ENCODE measurements at regions not wholly inside any gene's neighbourhood (a gene's known extent, or its start where the extent isn't known, plus 50 kb on each side); places are given as distances from the start of the nearest gene placed in this dataset.
"Not testable (repeated sequence)": the region's sequence is repeated elsewhere in the genome, so short reads cannot be mapped to it uniquely, and the experiment has no call there.

DNA sequence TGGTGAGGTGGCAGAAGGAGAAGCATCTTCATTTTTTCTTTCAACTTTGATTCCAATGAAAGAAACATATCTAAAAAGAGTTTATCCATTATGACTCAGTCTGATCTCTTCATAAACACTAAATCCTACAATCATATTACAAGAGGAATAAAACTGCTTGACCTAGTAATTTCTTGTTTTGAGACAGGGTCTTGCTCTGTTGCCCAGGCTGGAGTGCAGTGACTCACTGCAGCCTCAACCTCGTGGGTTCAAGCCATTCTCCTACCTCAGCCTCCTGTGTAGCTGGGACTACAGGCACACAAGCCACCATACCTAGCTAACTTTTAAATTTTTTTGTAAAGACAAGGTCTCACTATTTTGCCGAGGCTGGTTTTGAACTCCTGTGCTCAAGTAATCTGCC is 147.2 kb downstream of the NDUFA12 start:
- no peak for DNase-seq

DNA sequence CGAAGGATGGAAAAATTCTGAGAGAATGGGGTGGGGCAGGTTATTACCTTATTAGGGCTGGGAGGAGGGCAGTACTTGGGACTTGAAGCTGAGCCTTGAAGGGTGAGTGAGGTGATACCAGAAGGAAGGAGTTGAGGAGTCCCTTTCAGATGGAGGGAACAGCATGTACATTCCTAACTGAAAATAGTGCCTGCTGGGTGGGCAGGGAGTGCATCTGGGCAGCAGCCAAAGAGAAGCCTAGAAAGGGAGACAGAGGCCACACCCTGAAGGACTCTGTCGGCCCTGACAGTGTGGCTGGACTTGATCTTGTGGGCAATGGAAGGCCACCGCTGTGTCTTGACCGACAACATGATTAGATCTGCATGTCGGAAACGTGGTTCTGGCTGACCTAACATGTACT is 147.6 kb downstream of the NDUFA12 start:
- DNase-seq, result no peak

DNA sequence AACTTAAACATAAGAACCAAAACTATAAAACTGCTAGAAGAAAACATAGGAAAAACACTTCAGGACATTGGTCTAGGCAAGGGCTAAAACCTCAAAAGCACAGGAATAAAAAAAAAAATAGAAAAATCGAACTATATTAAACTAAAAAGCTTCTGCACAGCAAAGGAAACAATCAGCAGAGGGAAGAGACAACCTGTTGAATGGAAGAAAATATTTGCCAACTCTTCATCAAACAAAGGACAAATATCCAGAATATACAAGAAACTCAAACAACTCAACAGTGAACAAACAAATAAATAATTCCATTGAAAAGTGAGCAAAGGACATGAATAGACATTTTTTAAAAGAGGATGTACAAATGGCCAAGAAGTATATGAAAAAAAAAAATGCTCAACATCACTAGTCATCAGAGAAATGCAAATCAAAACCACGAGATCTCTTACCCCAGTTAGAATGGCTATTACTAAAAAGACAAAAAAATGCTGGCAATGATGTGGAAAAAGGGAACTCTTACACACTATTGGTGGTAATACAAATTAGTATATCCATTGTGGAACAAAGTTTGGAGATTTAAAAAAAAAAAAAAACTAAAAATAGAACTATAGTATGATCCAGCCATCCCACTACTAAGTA is 152.0 kb downstream of the NDUFA12 start:
- DNase-seq, result no peak

DNA sequence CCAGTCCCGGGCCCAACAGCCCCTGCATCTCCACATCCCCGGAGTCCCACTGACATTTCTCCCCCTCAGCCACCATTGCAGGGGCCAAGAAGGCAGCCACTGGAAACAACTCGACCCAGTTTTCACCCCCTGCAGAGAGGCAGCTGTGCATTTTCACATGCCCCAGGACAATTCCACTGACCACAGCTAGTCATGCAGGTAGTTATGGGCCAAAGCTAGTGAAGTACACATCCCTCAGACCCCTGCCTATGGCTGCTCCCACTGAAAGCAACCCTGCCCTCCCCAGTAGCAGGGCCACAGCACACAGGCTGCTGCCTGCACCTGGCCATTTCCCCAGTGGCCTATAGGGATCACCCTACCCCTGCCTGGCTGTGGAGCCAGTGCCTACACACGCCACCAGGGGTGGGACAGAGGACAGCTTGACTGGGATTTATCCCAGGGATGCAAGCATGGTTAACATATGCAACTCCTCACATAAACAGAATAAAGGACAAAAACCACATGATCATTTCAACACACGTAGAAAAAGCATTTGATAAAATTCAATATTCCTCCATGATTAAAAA is 154.0 kb downstream of the NDUFA12 start:
- DNase-seq, result no peak

DNA sequence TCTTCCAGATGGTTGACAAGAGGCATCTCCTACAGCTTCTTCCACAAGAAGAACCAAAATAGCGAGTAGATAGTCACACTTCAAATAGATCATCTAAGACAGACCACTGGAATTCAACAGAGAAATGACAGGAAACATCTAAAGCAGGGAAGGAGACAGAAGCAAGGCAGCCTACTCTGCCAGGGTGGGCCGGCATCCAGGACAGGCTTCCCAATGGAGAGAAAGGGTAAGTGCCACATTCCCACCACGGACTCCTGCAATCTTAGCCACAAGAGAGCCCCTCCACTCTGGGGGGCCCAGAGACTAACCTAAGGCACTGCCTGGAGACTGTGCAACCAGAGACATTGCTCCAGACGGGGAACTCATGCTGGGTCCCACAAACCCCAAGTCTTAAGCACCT is 154.5 kb downstream of the NDUFA12 start:
- DNase-seq, result no peak

DNA sequence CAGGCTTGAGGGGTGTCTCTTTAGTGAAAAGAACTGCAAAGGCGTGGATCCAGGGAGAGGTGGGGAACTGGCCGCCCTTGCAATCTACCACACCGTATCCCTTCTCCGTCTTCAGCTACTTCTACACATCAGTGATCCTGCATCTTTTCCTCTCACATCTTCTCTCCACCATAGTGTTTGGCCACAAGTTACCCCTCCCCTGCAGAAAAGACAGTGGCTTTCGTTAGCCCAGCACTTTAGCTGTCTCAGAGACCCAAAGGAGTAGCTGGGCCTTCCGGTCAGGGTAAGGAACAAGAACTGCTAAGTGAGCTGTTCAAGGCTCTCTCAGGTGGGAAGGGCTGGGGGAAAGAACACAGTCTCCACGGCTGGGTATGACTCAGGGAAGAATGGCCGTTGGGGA is 158.4 kb downstream of the NDUFA12 start:
- DNase-seq, result no peak

DNA sequence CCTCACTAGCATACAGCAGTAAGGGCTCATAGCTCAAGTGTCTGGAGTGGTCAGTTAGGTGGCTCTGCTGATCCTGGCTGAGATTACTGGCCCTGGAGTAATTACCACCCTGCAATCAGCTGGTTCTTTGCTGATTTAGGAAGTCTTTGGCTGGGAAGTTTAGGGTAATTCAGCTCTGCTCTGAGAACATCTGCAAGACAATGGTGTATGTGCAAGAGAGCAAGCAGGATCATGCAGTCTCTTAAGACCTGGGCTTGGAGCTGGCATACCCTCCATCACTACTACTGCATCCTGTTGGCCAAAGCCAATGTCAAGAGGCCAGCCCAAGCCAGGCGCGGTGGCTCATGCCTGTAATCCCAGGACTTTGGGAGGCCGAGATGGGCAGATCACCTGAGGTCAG is 159.0 kb downstream of the NDUFA12 start:
- no peak for DNase-seq

DNA sequence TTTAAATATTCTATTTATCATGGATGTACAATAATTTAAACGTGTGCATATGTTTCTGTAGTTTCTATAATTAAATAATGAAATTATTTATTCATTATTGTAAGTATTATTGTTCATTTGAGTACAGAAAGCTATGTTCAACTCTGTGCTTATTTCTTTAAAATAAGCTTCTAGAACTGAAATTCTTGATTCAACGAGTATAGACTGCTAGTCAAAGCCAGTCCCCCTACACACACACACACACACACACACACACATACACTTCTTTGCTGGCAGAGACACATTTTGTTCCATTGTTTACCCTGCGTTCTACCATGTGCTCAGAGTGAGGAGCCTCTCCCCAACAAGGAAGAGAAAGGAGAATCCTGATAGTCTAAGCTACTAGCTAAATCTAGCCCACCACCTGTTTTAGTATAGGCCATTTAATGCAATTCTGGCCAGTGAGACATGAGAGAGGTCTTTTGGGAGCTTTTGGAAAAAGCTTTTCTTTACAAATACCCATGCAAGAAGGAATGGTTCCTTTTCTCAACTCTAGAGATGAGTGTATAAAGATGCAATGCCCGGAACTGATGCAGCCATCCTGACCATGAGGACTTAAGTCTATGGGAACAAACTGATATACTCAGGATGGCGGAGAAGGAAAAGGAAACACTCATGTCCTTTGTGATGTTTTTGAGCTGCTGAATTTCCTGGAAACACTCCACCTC is 161.4 kb downstream of the NDUFA12 start:
- DNase-seq, result no peak

DNA sequence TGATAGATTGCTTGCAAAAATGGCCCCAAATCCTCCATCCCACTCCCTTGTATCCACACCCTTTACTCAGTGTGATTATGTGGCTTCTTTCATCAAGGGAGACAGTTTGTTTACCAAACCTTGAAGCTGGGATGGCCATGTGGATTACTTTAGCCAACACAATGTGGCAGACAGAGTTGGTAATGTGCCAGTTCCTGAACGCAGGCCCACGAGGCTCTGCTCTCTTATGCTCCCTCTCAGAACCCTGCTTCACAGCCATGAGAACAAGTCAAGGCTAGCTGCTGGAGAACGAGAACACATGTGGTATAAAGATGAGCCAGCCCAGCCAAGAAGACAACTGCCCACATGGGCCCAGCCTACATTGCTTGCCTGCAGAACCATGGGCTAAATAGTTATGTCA is 162.3 kb downstream of the NDUFA12 start:
- DNase-seq, result no peak

DNA sequence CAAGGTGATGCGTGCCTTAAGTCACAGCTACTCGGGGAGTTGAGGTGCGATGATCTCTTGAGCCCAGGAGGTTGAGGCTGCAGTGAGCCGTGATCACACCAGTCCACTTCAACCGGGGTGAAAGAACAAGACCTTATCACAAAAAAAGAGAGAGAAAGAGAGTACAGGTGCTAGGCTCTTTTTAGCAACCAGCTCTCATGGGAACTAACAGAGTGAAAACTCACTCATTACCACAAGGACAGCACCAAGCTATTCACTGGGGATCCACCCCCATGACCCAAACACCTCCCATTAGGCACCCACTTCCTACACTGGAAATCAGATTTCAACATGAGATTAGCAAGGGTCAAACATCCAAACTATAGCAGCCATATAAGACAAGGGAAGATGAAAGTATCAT is 164.2 kb downstream of the NDUFA12 start:
- DNase-seq, result no peak

DNA sequence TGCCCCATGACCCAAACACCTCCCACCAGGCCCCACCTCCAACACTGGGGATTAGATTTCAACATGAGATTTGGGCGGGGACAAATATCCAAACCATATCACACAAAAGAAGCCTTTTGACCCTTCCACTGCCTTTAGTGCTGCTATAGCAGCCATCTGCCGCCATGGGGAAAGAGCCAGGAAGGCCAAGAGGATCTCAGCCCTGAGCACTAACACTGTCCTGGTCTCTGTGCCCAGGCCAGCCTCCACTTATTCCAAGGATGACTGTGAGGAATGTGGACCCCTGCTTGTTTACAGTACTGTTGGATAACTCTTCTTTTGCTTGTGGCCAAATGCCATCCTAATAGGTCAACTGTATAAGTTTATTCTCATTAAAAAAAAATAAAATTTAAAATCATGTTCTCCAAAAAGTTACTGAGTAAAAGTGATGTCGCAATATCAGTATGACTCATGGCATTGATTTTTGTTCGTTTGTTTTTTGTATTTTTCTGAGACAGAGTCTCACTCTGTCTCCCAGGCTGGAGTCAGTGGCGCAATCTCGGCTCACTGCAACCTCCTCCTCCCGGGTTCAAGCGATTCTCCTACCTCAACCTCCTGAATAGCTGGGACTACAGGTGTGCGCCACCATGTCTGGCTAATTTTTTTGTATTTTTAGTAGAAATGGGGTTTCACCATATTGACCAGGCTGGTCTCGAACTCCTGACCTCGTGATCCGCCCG is 166.4 kb downstream of the NDUFA12 start:
- not testable (repeated sequence) for DNase-seq

DNA sequence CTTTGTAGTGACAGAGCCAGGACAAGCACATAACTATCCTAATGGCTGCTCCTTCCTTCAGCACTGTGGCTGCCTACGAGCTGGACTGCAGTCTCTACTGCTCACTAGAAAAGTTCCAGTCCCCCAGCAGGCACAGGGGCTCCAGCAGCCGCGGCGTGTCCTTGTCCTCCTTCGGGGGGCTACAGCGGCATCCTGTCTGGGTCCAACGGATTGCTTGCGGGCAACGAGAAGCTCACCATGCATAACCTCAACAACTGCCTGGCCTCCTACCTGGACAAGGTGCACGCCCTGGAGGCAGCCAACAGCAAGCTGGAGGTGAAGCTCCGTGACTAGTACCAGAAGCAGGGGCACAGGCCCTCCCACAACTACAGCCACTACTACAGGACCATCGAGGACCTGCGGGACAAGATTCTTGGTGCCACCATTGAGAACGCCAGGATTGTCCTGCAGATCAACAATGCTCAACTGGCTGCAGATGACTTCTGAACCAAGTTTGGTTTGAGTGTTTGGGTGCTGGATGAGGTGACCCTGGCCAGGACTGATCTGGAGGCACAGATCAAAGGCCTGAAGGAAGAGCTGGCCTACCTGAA is 169.4 kb downstream of the NDUFA12 start:
- no peak for DNase-seq

DNA sequence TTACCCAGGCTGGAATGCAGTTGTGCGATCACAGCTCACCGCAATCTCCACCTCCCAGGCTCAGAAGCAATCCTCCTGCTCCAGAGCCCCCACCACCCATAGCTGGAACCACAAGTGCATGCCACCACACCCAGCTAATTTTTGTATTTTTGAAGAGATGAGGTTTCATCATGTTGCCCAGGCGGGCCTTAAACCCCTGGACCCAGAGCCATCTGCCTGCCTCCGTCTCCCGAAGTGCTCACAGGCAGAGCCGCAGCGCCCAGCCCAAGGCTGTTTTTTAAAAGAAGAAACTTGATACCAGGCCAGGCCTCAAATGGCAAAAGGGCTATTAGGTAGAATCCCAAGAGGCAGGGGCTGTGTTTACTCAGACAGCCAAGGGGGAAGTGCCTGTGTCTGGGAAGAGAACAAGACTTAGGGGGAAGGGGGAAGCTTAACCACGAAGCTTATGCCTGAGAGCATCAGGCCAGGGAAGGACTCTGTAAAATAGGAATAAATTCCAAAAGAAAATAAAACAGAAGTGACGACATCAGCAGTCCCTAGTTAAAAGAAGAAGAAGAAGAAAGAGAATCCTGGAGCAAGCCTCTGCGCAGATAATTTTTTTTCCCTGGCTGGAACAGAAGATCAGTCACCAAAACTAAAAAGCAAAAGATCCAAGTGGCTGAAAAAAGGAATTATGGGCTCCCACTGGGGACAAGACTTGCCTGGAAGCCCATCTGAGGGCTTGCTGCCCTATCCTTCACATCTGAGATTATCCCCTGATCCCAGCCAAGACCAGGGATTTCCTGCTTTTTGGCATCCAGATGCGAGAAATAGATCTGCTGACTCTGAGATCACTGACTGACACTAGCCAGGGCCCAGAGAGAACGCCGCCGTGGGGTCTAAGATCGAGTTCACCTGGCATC is 170.5 kb downstream of the NDUFA12 start:
- DNase-seq, result peak; percentile 80 to 86

DNA sequence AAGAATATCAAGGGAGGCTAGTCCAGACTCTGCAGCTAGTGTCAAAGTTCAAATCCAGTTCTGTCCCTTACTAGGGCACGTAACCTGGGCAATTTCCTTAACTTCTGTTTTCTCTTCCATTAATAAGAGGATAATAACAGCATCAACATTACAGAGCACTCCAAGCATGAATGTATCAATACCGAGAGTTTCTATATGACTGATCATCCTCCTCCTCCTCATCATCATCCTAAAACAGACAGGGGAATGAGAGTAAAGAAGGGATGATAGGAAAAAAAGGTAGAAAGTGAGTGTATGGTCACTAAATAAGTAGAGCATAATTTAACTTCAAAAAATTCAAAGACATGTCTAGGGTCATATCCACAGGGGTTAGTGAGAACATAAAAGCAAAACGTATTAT is 171.4 kb downstream of the NDUFA12 start:
- DNase-seq, result no peak

DNA sequence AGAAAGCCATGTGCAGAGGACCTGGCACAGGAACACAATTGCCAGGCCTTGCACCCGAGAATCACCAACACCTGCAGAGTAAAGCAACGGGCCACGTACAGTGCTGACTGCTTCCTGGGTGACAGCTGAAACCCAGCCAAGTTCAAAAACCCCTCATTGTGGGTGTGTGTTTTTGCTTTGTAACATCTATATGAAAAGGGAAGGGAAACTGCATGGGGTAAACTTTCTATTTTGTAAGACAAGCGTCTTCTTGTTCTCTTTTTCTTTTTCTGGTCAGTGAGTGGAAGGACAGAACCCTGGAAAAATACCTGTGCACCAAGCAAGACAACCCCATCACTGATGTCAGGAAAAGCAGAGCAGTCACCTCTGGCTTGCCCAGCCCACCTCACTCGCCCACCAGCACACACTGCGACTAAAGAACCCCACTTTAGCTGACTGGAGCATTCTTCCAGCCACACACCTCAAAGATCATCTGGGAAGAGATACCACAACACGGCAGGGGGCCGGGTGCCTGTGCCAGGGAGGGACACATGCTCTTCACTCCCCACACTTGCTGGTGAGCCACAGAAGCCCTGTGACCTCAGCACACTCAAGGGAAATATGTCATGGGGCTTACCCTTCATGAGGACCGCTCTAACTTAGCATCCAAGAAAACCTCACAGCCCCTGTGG is 172.3 kb downstream of the NDUFA12 start:
- DNase-seq, result no peak

DNA sequence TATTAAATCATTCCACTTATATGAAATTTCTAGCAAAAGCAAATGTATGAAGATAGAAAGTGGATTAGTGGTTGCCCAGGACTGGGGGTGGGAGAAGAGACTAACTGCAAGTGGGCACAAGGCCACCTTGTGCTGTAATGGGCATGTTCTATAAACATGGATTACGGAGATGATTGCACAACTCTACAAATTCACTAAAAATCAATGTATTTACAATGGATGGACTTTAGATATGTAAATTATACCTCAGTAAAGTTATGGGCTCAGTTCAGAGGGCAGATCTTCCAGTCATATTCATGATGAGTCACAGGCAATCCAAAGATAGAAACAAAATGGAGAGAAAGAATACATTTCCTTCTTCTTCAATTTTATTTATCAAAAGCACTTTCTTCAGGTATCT is 173.9 kb downstream of the NDUFA12 start:
- DNase-seq, result no peak

DNA sequence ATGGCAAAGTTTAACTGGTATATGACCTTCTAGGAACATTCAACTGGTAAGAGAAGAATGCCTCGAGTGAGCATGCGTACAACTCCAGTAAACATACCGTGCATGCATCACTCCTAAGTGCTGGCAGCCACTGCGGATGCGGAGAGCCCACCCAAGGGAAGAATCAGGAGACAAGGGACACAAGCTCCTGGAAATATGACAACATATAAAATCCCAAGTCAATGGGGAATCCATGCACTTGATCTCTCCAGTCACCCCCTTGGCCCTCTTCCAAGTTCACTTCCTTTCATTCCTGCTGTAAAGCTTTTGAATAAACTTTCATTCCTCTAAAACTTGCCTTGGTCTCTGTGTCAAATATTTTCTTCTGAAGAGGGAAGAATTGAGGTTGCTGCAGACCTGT is 168.7 kb upstream of the TMCC3 start:
- DNase-seq, result no peak

DNA sequence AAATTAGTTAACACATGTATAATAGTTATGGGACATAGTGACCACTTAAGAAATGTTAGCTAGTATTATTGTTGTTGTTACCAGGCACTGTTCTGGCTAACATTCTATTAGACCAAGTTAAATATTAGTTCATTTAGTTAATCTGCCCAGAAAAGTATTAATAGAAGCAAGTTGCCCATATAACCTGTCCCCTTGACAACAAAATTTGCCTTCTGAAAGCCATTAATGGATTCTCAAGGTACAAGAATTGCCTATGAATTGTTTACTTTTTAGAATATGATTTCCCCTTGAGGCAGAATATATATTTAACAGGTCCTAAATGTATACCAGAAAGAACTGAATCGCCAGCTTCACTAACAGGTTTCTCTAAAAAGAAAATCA is 167.3 kb upstream of the TMCC3 start:
- DNase-seq, result no peak

DNA sequence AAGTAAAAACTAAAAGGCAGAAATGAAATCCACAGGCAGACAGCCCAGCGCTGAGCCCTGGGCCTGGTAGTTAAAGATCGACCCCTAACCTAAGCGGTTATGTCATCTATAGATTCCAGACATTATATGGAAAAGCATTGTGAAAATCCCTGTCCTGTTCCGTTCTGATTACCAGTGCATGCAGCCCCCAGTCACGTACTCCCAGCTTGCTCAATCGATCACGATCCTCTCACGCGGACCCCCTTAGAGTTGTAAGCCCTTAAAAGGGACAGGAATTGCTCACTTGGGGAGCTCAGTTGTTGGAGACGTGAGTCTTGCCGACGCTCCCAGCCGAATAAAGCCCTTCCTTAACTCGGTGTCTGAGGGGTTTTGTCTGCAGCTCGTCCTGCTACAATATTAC is 166.8 kb upstream of the TMCC3 start:
- DNase-seq, result not testable (repeated sequence)

DNA sequence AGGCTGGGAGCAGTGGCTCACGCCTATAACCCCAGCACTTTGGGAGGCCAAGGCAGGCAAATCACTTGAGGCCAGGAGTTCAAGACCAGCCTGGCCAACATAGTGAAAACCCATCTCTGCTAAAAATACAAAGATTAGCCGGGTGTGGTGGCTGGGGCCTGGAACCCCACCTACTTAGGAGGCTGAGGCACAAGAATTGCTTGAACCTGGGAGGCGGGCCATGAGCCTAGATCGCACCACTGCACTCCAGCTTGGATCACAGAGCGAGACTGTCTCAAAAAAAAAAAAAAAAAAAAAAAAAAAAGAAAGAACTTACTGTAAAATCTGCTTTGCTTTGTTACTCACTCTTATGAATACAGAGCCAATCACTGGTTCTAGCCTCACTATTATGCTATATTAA is 166.4 kb upstream of the TMCC3 start:
- DNase-seq, result not testable (repeated sequence)

DNA sequence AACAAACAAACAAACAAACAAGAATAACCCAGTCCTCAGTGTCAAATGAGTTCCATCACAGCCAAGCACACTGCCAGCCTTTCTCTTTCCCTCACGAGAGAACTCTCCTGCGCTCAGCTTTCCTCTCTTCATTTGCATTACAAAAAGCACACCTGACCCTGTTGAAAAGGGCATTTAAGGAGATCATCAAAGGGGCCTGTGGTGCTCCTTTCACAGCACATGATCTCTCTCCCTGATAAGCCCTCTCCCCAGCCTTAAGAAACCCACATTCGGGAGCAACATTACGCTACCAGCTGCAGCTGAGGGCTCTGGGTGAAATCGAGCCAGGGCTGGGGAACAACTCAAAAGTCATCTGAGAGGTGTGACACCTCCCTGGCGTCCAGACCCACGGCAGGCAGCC is 165.6 kb upstream of the TMCC3 start:
- peak in 1 of 2 experiments; percentile 28 for DNase-seq

DNA sequence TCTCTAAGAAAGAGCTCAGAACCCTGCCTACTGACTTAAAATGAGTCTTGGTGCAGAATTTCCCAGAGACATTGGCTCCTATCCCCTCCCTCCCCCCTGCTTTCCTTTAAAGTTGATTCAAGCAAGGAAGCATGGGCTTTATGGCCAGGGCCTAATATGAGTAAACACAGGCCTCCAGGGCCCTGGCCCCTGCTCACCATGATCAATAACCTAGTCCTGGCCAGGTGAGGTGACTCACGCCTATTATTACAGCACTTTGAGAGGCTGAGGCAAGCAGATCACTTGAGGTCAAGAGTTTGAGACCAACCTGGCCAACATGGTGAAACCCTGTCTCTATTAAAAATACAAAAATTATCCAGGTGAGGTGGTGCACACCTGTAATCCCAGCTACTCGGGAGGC is 165.1 kb upstream of the TMCC3 start:
- DNase-seq, result no peak

Measured in NCI-H526 (cell line).